ENCODE measurements at regions not wholly inside any gene's neighbourhood (a gene's known extent, or its start where the extent isn't known, plus 50 kb on each side); places are given as distances from the start of the nearest gene placed in this dataset.
"Not testable (repeated sequence)": the region's sequence is repeated elsewhere in the genome, so short reads cannot be mapped to it uniquely, and the experiment has no call there.

DNA sequence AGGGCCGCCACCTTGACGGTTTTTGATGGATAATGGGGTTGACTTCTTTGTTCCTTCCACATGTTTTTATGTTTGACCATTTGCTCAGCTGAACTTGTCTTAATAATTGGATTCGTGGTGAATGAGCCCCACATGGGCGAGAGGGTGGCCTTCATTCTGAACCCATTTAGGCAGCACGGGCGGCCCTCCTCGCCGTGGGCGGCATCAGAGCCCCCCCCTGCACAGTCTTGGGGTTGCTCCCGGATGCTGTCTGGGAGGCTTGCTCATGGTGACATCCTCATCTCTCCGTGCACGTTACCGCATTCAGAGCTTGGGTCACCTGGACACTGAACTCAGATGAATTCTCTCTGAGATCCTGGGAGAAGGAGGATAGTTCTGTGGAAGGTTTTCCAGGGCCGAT, 172.3 kb upstream of the OSBPL11 start:
- Histone ChIP-seq H3K27me3 (ENCODE audit: insufficient read depth, poor library complexity, severe bottlenecking) (no peaks in the 10 kb centered on the region), H3K4me3 (replicated peaks; ENCODE audit: insufficient read depth, low read length) (no peak overlapping the region), H3K27ac (replicated peaks) (no peak overlapping the region)
- TF ChIP-seq GABPA (IDR thresholded peaks at IDR 0.05; ENCODE audit: low read depth) = no peak
- TF ChIP-seq, protein P1, sequence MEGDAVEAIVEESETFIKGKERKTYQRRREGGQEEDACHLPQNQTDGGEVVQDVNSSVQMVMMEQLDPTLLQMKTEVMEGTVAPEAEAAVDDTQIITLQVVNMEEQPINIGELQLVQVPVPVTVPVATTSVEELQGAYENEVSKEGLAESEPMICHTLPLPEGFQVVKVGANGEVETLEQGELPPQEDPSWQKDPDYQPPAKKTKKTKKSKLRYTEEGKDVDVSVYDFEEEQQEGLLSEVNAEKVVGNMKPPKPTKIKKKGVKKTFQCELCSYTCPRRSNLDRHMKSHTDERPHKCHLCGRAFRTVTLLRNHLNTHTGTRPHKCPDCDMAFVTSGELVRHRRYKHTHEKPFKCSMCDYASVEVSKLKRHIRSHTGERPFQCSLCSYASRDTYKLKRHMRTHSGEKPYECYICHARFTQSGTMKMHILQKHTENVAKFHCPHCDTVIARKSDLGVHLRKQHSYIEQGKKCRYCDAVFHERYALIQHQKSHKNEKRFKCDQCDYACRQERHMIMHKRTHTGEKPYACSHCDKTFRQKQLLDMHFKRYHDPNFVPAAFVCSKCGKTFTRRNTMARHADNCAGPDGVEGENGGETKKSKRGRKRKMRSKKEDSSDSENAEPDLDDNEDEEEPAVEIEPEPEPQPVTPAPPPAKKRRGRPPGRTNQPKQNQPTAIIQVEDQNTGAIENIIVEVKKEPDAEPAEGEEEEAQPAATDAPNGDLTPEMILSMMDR (IDR thresholded peaks at IDR 0.05; ENCODE audit: insufficient read depth, low read length) = no peak
- no peak for TF ChIP-seq SPI1 (IDR thresholded peaks at IDR 0.05; ENCODE audit: borderline replicate concordance, low read depth)
- TF ChIP-seq POLR2AphosphoS5 (IDR thresholded peaks at IDR 0.05; ENCODE audit: low read depth) = no peak
- TF ChIP-seq, protein P2, sequence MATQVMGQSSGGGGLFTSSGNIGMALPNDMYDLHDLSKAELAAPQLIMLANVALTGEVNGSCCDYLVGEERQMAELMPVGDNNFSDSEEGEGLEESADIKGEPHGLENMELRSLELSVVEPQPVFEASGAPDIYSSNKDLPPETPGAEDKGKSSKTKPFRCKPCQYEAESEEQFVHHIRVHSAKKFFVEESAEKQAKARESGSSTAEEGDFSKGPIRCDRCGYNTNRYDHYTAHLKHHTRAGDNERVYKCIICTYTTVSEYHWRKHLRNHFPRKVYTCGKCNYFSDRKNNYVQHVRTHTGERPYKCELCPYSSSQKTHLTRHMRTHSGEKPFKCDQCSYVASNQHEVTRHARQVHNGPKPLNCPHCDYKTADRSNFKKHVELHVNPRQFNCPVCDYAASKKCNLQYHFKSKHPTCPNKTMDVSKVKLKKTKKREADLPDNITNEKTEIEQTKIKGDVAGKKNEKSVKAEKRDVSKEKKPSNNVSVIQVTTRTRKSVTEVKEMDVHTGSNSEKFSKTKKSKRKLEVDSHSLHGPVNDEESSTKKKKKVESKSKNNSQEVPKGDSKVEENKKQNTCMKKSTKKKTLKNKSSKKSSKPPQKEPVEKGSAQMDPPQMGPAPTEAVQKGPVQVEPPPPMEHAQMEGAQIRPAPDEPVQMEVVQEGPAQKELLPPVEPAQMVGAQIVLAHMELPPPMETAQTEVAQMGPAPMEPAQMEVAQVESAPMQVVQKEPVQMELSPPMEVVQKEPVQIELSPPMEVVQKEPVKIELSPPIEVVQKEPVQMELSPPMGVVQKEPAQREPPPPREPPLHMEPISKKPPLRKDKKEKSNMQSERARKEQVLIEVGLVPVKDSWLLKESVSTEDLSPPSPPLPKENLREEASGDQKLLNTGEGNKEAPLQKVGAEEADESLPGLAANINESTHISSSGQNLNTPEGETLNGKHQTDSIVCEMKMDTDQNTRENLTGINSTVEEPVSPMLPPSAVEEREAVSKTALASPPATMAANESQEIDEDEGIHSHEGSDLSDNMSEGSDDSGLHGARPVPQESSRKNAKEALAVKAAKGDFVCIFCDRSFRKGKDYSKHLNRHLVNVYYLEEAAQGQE (IDR thresholded peaks at IDR 0.05; ENCODE audit: insufficient replicate concordance, low read depth) = no peak
- DNase-seq (ENCODE audit: low read depth in 1 of 2, low spot score in 1 of 2) = no peak

DNA sequence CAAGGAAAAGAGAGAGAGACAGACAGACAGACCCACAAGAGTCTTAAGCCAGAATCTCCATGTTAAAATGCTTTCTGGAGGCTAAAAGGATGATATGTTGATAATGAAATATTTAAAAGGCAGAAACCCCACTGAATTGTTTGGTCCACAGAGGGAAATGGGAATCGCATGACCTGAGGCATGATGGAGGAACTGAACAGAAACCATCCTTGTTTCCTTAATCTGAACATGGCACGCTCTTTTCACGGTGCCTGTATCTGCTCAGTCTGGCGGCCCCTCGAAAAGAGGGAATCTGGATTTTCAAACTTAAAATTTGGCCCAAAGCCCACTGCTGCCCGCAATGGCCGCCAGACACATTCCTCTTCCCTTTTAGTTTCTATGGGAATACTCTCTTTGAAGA, 173.5 kb upstream of the OSBPL11 start:
- not testable (repeated sequence) for H3K27ac ChIP-seq (replicated peaks); H3K4me3 ChIP-seq (replicated peaks; ENCODE audit: insufficient read depth, low read length); H3K27me3 ChIP-seq (ENCODE audit: insufficient read depth, poor library complexity, severe bottlenecking); DNase-seq (ENCODE audit: low read depth in 1 of 2, low spot score in 1 of 2)

DNA sequence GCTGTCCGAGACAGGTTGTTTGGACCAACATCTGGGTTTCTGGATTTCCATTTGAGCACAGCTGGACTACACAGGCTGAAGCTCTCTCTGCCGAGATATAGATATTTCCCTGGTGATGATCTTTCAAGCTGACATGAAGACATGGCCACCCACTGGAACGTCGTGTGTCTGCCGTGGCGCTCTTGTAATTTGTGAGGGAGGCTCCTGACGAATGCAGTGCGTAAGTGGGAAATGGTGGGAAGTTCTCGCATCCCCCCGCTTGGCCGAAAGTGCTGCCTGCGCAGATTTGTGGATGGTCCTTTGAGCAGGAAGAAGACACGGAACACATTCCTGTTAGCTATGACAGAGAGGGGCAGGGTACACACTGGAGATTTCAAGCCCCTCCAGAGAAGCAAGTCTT, 176.2 kb upstream of the OSBPL11 start:
- not testable (repeated sequence) for H3K27ac ChIP-seq (replicated peaks); H3K4me3 ChIP-seq (replicated peaks; ENCODE audit: insufficient read depth, low read length); H3K27me3 ChIP-seq (ENCODE audit: insufficient read depth, poor library complexity, severe bottlenecking); DNase-seq (ENCODE audit: low read depth in 1 of 2, low spot score in 1 of 2)

DNA sequence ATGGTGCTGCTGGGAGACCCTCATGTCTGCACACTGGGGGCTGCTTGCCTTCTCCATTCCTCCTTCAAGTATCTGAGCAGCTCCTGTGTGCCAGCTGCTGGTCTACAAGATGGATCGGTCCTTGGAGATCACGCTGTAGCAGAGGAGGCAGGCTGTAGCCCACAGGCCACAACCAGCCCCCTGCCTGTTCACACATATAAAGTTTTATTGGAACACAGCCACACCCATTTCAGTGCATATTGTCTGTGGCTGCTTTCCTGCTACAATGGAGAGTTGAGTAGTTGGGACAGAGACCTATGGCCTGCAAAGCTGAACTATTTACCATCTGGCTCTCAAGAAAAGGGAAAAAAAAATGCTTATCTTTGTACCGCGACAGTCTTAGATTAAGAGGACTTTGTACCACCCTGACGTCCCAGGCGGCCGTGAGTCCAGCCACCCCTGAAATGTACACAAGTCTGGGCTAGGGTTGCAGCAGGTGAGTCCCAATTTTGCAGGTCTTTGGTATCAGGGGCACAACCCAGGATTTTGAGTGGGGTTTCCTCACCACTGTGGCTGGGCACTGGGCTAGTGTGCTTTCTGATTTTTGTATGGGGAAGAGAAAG, 179.2 kb upstream of the OSBPL11 start:
- H3K27ac ChIP-seq (replicated peaks); H3K4me3 ChIP-seq (replicated peaks; ENCODE audit: insufficient read depth, low read length); DNase-seq (ENCODE audit: low read depth in 1 of 2, low spot score in 1 of 2); H3K27me3 ChIP-seq (ENCODE audit: insufficient read depth, poor library complexity, severe bottlenecking): not testable (repeated sequence)

DNA sequence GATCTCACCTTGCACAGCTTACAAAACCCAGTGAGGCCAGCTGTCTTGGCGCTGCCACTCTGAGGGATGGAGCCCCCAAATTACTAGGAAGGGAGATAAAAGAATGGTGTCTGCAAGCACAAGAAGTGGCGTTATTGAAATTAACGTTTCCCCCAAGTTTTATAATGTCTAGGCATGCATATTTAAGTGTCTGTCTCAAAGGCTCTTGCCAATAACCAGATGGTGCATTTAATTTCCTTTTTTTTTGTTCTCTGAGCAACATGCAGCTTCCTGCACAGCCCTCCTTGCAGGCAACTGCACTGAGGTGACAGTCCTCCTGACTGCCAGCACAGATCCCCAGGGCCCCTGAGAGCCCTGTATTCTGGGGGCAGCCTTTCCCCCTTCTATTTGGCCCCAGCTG, 179.8 kb upstream of the OSBPL11 start:
- H3K4me3 ChIP-seq (replicated peaks; ENCODE audit: insufficient read depth, low read length); H3K27me3 ChIP-seq (ENCODE audit: insufficient read depth, poor library complexity, severe bottlenecking); H3K27ac ChIP-seq (replicated peaks); DNase-seq (ENCODE audit: low read depth in 1 of 2, low spot score in 1 of 2): not testable (repeated sequence)

DNA sequence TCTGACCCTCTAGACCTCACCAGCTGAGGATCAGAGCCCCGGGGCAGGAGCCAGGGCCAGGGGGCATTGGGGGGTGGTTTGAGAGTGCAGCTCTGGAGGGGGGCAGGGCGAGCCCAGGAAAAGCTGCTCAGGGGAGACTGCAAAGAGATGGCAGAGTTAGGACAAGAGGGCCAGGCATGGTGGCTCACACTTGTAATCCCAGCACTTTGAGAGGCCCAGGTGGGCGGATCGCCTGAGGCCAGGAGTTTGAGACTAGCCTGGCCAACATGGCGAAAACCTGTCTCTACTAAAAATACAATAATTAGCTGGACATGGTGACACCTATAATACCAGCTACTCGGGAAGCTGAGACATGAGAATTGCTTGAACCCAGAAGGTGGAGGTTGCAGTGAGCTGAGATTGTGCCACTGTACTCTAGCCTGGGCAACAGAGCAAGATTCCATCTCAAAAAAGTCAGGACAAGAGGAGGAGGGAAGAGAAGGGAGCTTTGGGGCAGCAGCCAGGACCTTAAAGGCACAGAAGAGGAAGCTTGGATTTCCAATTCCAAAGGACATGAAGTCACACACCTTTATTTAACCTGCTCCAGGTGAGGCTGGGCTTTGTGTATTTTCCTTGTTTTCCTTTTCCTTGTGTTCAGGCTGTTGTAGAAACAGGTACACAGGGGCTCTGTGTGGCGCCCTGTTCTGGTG, 180.5 kb upstream of the OSBPL11 start:
- not testable (repeated sequence) for H3K27ac ChIP-seq (replicated peaks); H3K4me3 ChIP-seq (replicated peaks; ENCODE audit: insufficient read depth, low read length); H3K27me3 ChIP-seq (ENCODE audit: insufficient read depth, poor library complexity, severe bottlenecking); DNase-seq (ENCODE audit: low read depth in 1 of 2, low spot score in 1 of 2)

DNA sequence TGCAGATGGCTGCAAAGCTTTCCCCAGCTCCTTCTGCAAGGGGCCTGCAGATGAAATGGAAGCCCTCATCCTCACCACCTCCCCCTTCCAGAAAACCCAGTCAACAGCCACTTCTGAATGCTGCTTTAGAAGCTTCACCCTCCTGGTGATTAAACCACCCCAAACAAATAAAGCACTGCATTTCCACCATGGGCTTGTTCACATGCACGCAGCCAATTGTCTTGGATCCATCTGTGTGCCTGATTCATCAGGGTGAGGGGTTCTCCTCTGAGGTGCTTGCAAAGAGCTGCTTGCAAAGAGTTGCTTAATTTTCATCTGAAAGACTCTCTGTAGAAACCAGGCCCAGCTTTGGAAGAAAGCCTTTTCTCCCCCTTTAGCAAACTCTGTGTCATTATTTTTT, 184.0 kb upstream of the OSBPL11 start:
- not testable (repeated sequence) for H3K27me3 ChIP-seq (ENCODE audit: insufficient read depth, poor library complexity, severe bottlenecking); DNase-seq (ENCODE audit: low read depth in 1 of 2, low spot score in 1 of 2); H3K4me3 ChIP-seq (replicated peaks; ENCODE audit: insufficient read depth, low read length); H3K27ac ChIP-seq (replicated peaks)

DNA sequence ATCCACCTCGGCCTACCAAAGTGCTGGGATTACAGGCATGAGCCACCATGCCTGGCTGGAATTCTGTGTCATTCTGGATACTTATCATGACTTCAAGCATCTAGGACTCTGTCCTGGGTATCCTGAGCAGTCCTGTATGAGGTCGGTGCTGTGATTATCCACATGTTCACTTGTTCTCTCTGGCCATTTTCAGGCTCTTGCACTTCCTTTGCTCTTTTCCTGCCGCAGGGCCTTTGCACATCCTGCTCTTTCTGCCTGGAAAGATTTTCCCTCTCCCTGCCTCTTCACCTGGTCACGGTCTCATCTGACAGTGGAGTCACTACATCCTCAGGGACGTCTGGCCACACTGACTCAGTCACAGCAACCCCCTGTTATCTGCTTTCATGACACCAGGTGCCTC, 184.6 kb upstream of the OSBPL11 start:
- H3K27me3 ChIP-seq (ENCODE audit: insufficient read depth, poor library complexity, severe bottlenecking); H3K4me3 ChIP-seq (replicated peaks; ENCODE audit: insufficient read depth, low read length); H3K27ac ChIP-seq (replicated peaks); DNase-seq (ENCODE audit: low read depth in 1 of 2, low spot score in 1 of 2): not testable (repeated sequence)

DNA sequence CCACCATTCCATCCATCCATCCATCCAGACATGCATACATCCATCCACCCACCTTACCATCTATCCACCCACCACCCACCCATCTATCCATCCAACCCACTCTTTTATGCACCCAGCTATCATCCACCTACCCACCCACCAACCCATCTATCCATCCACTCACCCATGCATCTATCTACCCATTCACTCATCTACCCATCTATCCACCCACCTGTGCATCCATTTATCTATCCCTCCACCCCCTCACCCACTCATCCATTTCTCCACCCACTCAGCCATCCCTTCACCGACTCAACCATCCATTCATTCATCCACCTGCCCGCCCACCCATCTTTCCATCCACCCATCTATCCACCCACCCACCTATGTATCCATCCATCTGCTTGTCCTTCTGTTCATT, 186.4 kb upstream of the OSBPL11 start:
- not testable (repeated sequence) for H3K4me3 ChIP-seq (replicated peaks; ENCODE audit: insufficient read depth, low read length); H3K27me3 ChIP-seq (ENCODE audit: insufficient read depth, poor library complexity, severe bottlenecking); DNase-seq (ENCODE audit: low read depth in 1 of 2, low spot score in 1 of 2); H3K27ac ChIP-seq (replicated peaks)

DNA sequence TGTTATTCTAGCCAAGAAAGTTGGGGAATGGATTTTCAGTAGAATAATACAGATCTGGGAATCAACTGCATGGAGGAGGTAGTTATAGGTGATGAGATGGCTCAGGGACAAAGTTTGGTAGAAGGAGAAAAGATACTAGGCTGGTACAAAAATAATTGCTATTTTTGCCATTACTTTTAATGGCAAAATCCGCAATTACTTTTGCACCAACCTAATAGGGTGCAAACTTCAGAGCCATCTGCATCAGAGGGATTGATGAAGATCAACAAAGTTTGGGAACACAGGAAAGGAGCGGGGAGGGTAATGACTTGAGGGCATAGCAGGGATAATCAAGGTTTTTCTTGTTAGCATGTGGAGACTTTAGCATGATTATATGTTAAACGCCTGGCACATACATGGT, 178.7 kb upstream of the ROPN1B start:
- not testable (repeated sequence) for H3K4me3 ChIP-seq (replicated peaks; ENCODE audit: insufficient read depth, low read length); H3K27ac ChIP-seq (replicated peaks); H3K27me3 ChIP-seq (ENCODE audit: insufficient read depth, poor library complexity, severe bottlenecking); DNase-seq (ENCODE audit: low read depth in 1 of 2, low spot score in 1 of 2)

DNA sequence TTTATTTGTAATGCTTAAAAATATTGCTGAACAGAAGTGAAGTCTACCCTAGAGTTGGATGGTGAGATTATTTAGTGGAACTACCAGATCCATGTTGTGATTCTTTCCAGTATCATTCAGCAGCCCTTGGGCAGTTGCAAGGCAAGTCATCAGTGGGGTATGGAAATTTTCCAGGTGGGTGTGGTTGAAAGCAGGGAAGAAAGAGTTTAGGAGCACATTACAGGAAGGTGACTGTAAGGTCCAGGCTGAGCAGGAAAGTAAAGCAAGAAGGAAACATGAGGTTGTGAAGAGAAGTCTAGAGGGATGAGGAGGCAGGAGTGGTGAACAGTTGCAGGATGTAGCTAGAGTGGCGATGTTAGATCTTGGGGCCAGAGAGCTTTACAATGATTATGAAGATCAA, 178.0 kb upstream of the ROPN1B start:
- not testable (repeated sequence) for H3K4me3 ChIP-seq (replicated peaks; ENCODE audit: insufficient read depth, low read length); H3K27ac ChIP-seq (replicated peaks); DNase-seq (ENCODE audit: low read depth in 1 of 2, low spot score in 1 of 2); H3K27me3 ChIP-seq (ENCODE audit: insufficient read depth, poor library complexity, severe bottlenecking)

DNA sequence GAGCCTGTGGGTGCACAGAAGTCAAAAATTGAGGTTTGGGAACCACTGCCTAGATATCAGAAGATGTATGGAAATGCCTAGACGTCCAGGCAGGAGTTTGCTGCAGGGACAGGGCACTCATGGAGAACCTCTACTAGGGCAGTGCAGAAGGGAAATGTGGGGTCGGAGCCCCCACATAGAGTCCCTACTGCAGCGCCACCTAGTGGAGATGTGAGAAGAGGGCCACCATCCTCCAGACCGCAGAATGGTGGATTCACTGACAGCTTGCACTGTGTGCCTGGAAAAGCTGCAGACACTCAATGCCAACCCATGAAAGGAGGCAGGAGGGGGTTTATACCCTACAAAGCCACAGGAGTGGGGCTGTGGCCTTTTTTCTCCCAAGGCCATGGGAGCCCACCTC, 159.0 kb upstream of the ROPN1B start:
- H3K27ac ChIP-seq (replicated peaks); H3K27me3 ChIP-seq (ENCODE audit: insufficient read depth, poor library complexity, severe bottlenecking); DNase-seq (ENCODE audit: low read depth in 1 of 2, low spot score in 1 of 2); H3K4me3 ChIP-seq (replicated peaks; ENCODE audit: insufficient read depth, low read length): not testable (repeated sequence)
